SK-N-SH treated with all-trans-retinoic acid at 6 μM for 48 hours (cell line): ENCODE measurements at regions not wholly inside any gene's neighbourhood (a gene's known extent, or its start where the extent isn't known, plus 50 kb on each side); places are given as distances from the start of the nearest gene placed in this dataset.

ENCODE experiments used
- ATAC-seq: fragments of 200-7000 bp; cut with Tn5 transposase; 3 replicates; pipeline ENCODE4 v1.9.1; 2020; ENCODE audit warnings: mild to moderate bottlenecking, moderate library complexity
- ARNTL ChIP-seq: fragments of 450-650 bp; formaldehyde crosslinking; IDR thresholded peaks from 2 replicates; pipeline ENCODE4 v1.5.0; 2020; ENCODE audit warnings: low read depth, mild to moderate bottlenecking, moderate library complexity, borderline replicate concordance
- BACH2 ChIP-seq: fragments of 250-450 bp; sonication (Bioruptor Pico); IDR thresholded peaks from 2 replicates; pipeline ENCODE4 v1.9.0; 2021; ENCODE audit warnings: mild to moderate bottlenecking, borderline replicate concordance
- CREB5 ChIP-seq: fragments of 250-450 bp; sonication (Bioruptor Pico); IDR thresholded peaks from 2 replicates; pipeline ENCODE4 v1.5.1; 2020; ENCODE audit warnings: low read depth, mild to moderate bottlenecking, moderate library complexity
- CSDC2 ChIP-seq: fragments of 250-450 bp; sonication (Bioruptor Pico); IDR thresholded peaks from 2 replicates; pipeline ENCODE4 v1.5.0; 2020; ENCODE audit warnings: mild to moderate bottlenecking, moderate library complexity
- CSRNP3 ChIP-seq: fragments of 250-450 bp; sonication (Bioruptor Pico); IDR thresholded peaks from 2 replicates; pipeline ENCODE4 v1.5.1; 2021; ENCODE audit warnings: mild to moderate bottlenecking, moderate library complexity
- POU6F1 ChIP-seq: fragments of 250-450 bp; sonication (Bioruptor Pico); IDR thresholded peaks from 2 replicates; pipeline ENCODE4 v1.8.0; 2021; ENCODE audit warnings: low read depth, mild to moderate bottlenecking, moderate library complexity, borderline replicate concordance
- SNAI2 ChIP-seq: fragments of 250-450 bp; sonication (Bioruptor Pico); IDR thresholded peaks from 2 replicates; pipeline ENCODE4 v1.5.0; 2020; ENCODE audit warnings: mild to moderate bottlenecking, moderate library complexity
- TCF4 ChIP-seq: fragments of 250-450 bp; sonication (Bioruptor Pico); IDR thresholded peaks from 2 replicates; pipeline ENCODE4 v1.8.0; 2021; ENCODE audit warnings: mild to moderate bottlenecking, moderate library complexity, borderline replicate concordance
- TOX ChIP-seq: fragments of 250-450 bp; sonication (Bioruptor Pico); IDR thresholded peaks from 2 replicates; pipeline ENCODE4 v1.8.0; 2021; ENCODE audit warnings: mild to moderate bottlenecking, moderate library complexity, borderline replicate concordance
- TSHZ2 ChIP-seq: fragments of 250-450 bp; sonication (Bioruptor Pico); IDR thresholded peaks from 2 replicates; pipeline ENCODE4 v1.5.0; 2020; ENCODE audit warnings: mild to moderate bottlenecking, moderate library complexity
- ZC3H10 ChIP-seq: fragments of 250-450 bp; sonication (Bioruptor Pico); IDR thresholded peaks from 2 replicates; pipeline ENCODE4 v1.5.1; 2021; ENCODE audit warnings: mild to moderate bottlenecking, moderate library complexity
- ZFP3 ChIP-seq: fragments of 250-450 bp; sonication (Bioruptor Pico); IDR thresholded peaks from 2 replicates; pipeline ENCODE4 v1.5.0; 2020; ENCODE audit warnings: mild to moderate bottlenecking, moderate library complexity
- ZNF8 ChIP-seq: fragments of 450-650 bp; formaldehyde crosslinking; IDR thresholded peaks from 2 replicates; pipeline ENCODE4 v1.5.0; 2020; ENCODE audit warnings: mild to moderate bottlenecking, moderate library complexity

DNA sequence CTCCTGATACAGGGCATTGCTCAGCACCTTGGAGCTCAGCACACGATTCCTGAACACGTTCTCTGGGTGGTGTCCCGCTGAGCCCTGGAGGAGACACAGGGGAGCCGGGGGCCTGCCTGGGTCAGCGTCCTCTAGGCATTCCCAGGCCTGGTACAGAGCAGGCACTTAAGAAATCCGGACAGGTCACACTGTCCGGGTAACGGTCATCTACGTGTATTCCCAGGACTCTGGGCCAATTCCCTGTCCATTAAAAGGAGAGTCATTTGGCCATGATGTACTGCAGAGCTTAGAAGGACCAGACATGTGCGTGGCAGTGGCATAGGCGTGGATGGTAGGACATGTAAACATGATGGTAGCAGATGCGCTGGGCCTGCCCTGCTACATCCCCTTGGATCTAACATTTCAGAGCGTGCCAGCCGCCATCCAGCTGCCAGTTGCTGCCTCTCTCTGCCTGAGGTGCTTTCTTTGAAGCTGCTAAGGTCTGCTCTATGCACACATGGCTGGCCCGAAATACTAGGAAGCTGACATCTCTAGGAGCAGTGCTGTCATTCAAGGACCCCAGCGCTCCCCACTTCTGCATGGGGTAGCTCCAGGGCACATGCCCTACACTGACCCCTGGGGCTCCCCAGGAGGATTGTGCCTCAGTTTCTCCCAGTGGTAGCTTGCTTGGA is 273.1 kb upstream of the RTL1 start:
- ATAC-seq: no peak; the same call in 2 of the 3 replicates
- TF ChIP-seq TOX (CRISPR knock-in tag) (no peak), BACH2 (no peak), ZNF8 (no peak), TSHZ2 (no peak), ARNTL (CRISPR knock-in tag) (no peak), TCF4 (CRISPR knock-in tag) (no peak), ZC3H10 (CRISPR knock-in tag) (no peak), CSDC2 (CRISPR knock-in tag) (no peak)

GRCh38 chr14:101177301-101177971 is 273.9 kb upstream of the RTL1 start:
- no peak for ATAC-seq
- TF ChIP-seq SNAI2: no peak

DNA sequence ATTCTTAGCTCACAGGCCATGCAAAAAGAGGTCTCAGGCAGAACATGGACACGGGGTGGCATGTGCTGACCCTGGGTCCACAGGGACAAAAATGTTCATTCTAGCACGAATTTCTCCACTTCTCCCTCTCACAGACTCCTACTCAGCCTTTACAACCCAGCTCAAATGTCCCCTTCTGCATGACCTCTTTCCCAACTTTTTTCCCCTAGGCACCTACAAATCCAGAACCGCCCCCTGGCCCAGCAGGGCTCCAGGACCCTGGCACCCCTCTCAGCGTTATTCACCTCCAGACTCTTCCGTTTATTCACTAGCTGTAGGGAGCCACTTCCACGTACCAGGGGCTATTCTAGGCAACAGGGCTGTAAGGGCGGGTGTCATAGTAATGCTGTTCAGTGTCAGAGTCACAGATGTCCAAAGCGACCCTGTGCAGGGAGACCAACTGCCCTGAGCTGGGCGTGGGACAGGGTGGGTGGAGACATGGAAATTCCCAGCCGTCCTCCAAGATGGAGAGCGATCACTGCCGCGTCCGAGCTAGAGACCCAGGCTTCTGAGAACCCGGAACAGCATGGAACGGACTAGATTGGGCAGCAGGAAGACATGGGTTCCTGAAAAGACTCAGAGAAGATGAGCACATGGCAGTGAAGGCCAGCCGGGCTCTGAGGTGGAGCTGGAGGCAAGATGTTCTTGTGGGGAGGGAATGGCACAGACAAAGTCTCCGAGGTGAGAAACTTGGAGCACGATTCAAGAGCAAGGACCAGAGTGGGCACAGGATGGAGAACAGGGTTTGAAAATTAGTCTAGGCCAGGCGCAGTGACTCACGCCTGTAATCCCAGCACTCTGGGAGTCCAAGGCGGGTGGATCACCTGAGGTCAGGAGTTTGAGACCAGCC is 274.9 kb upstream of the RTL1 start:
- ATAC-seq: no peak

More for the DNA sequence above, 274.9 kb upstream of the RTL1 start:
- TF ChIP-seq POU6F1 (no peak), TSHZ2 (no peak), ZFP3 (CRISPR knock-in tag) (no peak), ZC3H10 (CRISPR knock-in tag) (no peak), CREB5 (CRISPR knock-in tag) (no peak), ARNTL (CRISPR knock-in tag) (no peak), CSRNP3 (CRISPR knock-in tag) (no peak), TOX (CRISPR knock-in tag) (no peak), CSDC2 (CRISPR knock-in tag) (no peak), BACH2 (no peak)
- TF ChIP-seq, all 23 proteins: peak for 0
